Gastroesophageal sphincter (tissue), 4 donors: ENCODE measurements at regions not wholly inside any gene's neighbourhood (a gene's known extent, or its start where the extent isn't known, plus 50 kb on each side); places are given as distances from the start of the nearest gene placed in this dataset.

ENCODE experiments used
- ATAC-seq: fragments of 150-250 bp; one replicate; pipeline ENCODE4 v1.9.1; 2016; ENCODE audit warnings: mild to moderate bottlenecking, moderate library complexity
- H3K27ac ChIP-seq, 4 donors: fragments of 200-600 bp; sonication (generic) in 3 of 4; 1 replicate in 3 of 4; 2 replicates in 1 of 4; pipeline ENCODE4 v1.5.1; 2016 to 2019
- H3K27me3 ChIP-seq: fragments of 200-600 bp; sonication (generic); one replicate; pipeline ENCODE4 v1.5.1; 2019
- H3K36me3 ChIP-seq, 2 donors: fragments of 200-600 bp; sonication (generic); one replicate each; pipeline ENCODE4 v1.5.1; 2019; ENCODE audit warnings: control low read depth in 1 of 2
- H3K4me1 ChIP-seq, 3 donors: fragments of 200-600 bp; sonication (generic); 1 replicate in 2 of 3; 2 replicates in 1 of 3; pipeline ENCODE4 v1.5.1; 2016 to 2019; ENCODE audit warnings: control low read depth in 2 of 3
- H3K4me3 ChIP-seq, 2 donors: fragments of 200-600 bp; sonication (generic); one replicate each; pipeline ENCODE4 v1.5.1; 2019; ENCODE audit warnings: mild to moderate bottlenecking in 1 of 2, moderate library complexity in 1 of 2
- H3K9me3 ChIP-seq, 3 donors: fragments of 200-600 bp; sonication (generic); one replicate each; pipeline ENCODE4 v1.5.1; 2017 to 2019; ENCODE audit warnings: control low read depth in 2 of 3
- CTCF ChIP-seq, 4 experiments: fragments of 200-600 bp in 2 of 4; fragments of 450-650 bp in 2 of 4; sonication (generic) in 1 of 4; IDR thresholded peaks; one replicate each; pipeline ENCODE4 v1.5.1; 2017 to 2019; ENCODE audit warnings: antibody characterized with exemption in 4 of 4, mild to moderate bottlenecking in 2 of 4, moderate library complexity in 2 of 4
- EP300 ChIP-seq: sonication (generic); formaldehyde crosslinking; IDR thresholded peaks from one replicate; pipeline ENCODE4 v1.6.1; 2017; ENCODE audit warnings: antibody characterized with exemption, mild to moderate bottlenecking
- POLR2A ChIP-seq, 2 donors: fragments of 450-650 bp; IDR thresholded peaks; one replicate each; pipeline ENCODE4 v1.6.1; 2017; ENCODE audit warnings: antibody characterized with exemption in 2 of 2, mild to moderate bottlenecking in 2 of 2, moderate library complexity in 1 of 2
- POLR2AphosphoS5 ChIP-seq: sonication (generic); formaldehyde crosslinking; IDR thresholded peaks from one replicate; pipeline ENCODE4 v1.6.1; 2017; ENCODE audit warnings: antibody characterized with exemption
- WGBS, 2 donors: methylation state at CpG; one replicate each; pipeline ENCODE4 v1.1.5; 2018; ENCODE audit warnings: low coverage in 1 of 2; 5-methylcytosine and 5-hydroxymethylcytosine counted together

DNA sequence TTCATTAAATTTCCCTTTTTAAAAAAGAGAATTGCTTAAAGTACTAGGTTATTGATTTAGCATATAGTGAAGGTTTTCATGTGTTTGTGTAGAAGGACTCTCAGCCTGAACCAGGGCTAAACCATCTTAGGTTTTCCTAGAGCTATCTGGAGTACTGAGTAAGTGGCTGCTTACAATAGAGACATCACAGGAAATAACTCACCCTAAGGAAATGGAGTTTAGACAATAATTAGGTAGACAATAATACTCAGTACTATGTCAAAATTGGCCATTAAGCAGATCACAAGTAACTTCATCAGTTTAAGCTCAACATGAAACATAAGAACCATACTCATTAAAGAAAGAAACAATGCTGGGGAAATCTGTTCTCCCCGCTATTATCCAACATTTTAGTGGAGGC is 240.0 kb downstream of the RND3 start:
- ATAC-seq: no peak
- no peak for TF ChIP-seq CTCF (IDR thresholded peaks at IDR 0.05)
- H3K4me3 ChIP-seq: no peak overlapping the region
- H3K27me3 ChIP-seq: no peaks in the 10 kb centered on the region
- 43 to 93% methylated on average over 1 of the region's 1 CpG for WGBS, 2 donors
- H3K36me3 ChIP-seq: no peaks in the 10 kb centered on the region
- no peaks in the 10 kb centered on the region for H3K9me3 ChIP-seq
- no peaks in the 10 kb centered on the region for H3K4me1 ChIP-seq
- no peak overlapping the region for H3K27ac ChIP-seq

DNA sequence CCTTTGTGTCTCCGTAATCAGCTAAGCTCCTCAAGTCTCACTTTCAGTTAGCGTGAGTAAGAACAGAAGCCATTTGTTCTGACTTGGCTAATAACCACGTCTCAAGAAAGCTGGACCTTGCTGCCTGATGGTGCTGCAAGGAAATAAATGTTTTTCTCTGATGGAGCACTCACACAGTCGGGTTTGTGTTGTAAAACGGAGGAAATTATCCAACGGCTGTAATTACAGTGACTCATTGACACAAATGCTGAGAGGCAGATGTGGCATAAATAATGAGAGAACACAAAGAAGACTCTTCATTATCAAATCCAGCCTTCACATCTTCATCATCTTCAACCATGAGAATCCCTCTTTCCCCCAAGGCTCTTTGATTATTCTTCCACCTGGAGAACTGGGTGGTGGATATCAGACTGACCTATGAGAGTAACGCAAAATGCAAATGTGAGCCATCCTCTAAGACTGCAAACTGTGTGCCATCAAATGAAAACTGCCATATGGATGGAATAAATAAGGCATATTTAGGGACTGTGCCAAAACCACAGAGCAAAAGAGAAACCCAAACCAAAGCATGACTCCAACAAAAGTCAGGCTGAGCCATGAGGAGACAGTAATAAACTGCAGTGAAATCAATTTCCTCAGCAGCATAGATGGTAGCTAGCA is 252.6 kb downstream of the RND3 start:
- no peak overlapping the region for H3K27ac ChIP-seq
- no peak for TF ChIP-seq CTCF (IDR thresholded peaks at IDR 0.05)
- no peak for TF ChIP-seq POLR2AphosphoS5
- no peak for TF ChIP-seq POLR2A (IDR thresholded peaks at IDR 0.05)
- no peak for TF ChIP-seq EP300
- no peaks in the 10 kb centered on the region for H3K36me3 ChIP-seq
- WGBS, 2 donors: 21 to 57% methylated on average over 6 to 7 of the region's 7 CpGs
- no peak for ATAC-seq
- H3K4me1 ChIP-seq: no peaks in the 10 kb centered on the region
- no peak overlapping the region for H3K4me3 ChIP-seq
- no peaks in the 10 kb centered on the region for H3K27me3 ChIP-seq
- no peaks in the 10 kb centered on the region for H3K9me3 ChIP-seq

DNA sequence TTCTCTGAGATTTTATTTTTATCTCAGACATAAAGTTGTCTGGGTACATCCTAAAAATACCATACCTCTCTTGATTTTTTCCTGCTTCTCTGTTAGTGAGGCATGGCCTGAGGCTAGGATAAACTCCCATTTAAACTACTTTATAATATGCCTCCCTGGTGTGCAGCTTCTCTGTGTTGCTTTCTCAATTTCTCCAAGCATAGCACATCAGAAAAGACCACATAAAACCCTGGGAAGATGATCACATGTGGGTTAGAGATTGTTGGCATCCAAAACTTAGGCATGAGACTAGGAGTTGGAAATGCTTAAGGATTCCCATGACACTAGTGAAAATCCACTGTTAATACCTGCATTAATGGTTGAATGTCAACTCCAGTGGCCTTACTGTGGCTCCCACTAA is 254.6 kb downstream of the RND3 start:
- ATAC-seq: no peak
- TF ChIP-seq CTCF (IDR thresholded peaks at IDR 0.05) (no peak), POLR2AphosphoS5 (no peak)
- H3K27me3 ChIP-seq: no peaks in the 10 kb centered on the region
- no peaks in the 10 kb centered on the region for H3K9me3 ChIP-seq
- no peak overlapping the region for H3K27ac ChIP-seq
- no peaks in the 10 kb centered on the region for H3K4me1 ChIP-seq
- no peak overlapping the region for H3K4me3 ChIP-seq
- no peaks in the 10 kb centered on the region for H3K36me3 ChIP-seq

- Histone ChIP-seq H3K4me3 (no peak overlapping the region), H3K36me3 (no peaks in the 10 kb centered on the region), H3K27ac (no peak overlapping the region), H3K9me3 (no peaks in the 10 kb centered on the region), H3K27me3 (no peaks in the 10 kb centered on the region), H3K4me1 (no peaks in the 10 kb centered on the region)
- TF ChIP-seq CTCF (IDR thresholded peaks at IDR 0.05) (no peak), EP300 (no peak), POLR2A (IDR thresholded peaks at IDR 0.05) (no peak), POLR2AphosphoS5 (no peak)
- WGBS, 2 donors: 85 to 100% methylated on average over 1 of the region's 1 CpG
- ATAC-seq: no peak
Measured at GRCh38 chr2:150232321-150232720, 255.1 kb downstream of the RND3 start.

GRCh38 chr2:150230616-150231015 is 256.9 kb downstream of the RND3 start:
- H3K4me3 ChIP-seq: no peak overlapping the region
- no peaks in the 10 kb centered on the region for H3K36me3 ChIP-seq
- ATAC-seq: no peak
- no peaks in the 10 kb centered on the region for H3K27me3 ChIP-seq
- H3K27ac ChIP-seq: no peak overlapping the region
- no peaks in the 10 kb centered on the region for H3K9me3 ChIP-seq
- TF ChIP-seq EP300: no peak
- no peak for TF ChIP-seq POLR2A (IDR thresholded peaks at IDR 0.05)
- no peak for TF ChIP-seq POLR2AphosphoS5
- TF ChIP-seq CTCF (IDR thresholded peaks at IDR 0.05): no peak
- 100% methylated on average over 1 of the region's 1 CpG for whole genome bisulfite sequencing, 2 donors
- no peaks in the 10 kb centered on the region for H3K4me1 ChIP-seq
